Loucy (cell line): ENCODE measurements at regions not wholly inside any gene's neighbourhood (a gene's known extent, or its start where the extent isn't known, plus 50 kb on each side); places are given as distances from the start of the nearest gene placed in this dataset.

ENCODE experiments used
- CTCF ChIP-seq: fragments of 200-600 bp; sonication (generic); conservative IDR thresholded peaks from 2 replicates; pipeline ENCODE4 v1.5.1; 2014; ENCODE audit warnings: mild to moderate bottlenecking, antibody characterized with exemption, low read length
- EZH2phosphoT487 ChIP-seq: fragments of 200-600 bp; IDR thresholded peaks from 2 replicates; pipeline ENCODE4 v1.6.1; 2018; ENCODE audit warnings: antibody characterized with exemption, mild to moderate bottlenecking, moderate library complexity, borderline replicate concordance

DNA sequence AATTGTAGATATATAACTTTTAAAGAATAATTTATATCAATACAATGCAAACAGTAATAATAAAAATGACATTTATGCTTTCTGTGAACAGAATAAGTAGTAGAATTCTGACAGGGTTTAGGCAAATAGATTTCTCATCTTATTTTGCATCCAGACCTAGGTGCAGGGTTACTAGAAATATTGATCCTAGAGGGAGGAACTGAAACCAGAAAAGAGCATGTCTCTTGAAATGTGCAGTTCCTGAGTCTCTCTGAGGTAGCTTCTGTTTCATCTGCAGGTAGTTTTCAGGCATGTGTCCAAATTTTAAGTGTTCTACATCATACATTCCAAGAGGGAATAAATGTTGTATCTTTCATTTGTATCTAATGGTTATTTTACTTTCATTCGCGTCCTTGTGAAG, 631.9 kb upstream of the ADGRL4 start:
- TF ChIP-seq EZH2phosphoT487 (no peak), CTCF (no peak)
